Right forelimb (tissue), 1 donor: ENCODE measurements at regions not wholly inside any gene's neighbourhood (a gene's known extent, or its start where the extent isn't known, plus 50 kb on each side); places are given as distances from the start of the nearest gene placed in this dataset.
"Not testable (repeated sequence)": the region's sequence is repeated elsewhere in the genome, so short reads cannot be mapped to it uniquely, and the experiment has no call there.

Experiments used
- DNase-seq: peaks from one replicate; pipeline ENCODE4 v3.0.0-alpha.2; 2018

DNA sequence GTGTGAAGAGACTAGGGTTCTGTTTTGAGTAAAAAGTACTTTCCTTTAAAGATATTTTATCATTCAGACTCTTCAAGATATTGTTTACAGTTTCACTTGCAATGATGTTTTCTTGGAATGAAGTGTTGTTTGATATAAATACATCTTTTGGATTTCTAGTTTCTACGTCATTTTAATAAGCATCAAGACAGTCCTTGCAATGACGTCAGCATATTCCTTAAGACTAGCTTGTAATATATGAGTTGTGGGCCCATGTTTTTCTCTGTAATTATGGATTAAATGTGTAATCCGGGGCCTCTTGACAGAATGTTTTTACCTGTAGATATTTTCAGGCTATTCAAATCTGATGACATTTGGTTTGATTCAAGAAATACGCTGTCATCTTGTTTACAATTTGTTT is 66.1 kb downstream of the RBMX2 start:
- DNase-seq, result no peak

DNA sequence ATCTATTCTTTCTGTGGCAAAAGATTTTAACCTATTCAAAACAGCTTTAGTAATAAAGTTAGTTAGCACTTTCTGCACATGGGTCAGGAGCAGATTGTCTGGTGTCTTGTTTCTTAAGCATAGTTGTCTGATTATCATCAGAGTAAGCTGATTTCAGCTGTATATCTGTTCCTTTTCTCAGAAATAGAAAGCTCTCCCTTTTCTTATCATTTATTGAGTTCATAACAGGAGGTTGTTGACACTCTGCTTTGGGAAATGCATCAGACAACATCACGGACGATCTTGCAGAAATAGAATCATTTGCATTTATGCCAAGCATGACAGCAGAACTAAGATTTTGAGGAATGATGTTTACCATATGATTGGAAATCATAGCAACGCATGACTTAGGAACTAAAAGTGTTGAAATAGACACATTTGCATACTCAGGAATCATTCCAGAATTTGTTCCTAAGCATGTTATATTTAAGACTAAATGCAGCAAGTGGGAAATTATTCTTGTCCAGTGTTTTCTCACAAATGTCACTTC is 66.7 kb downstream of the RBMX2 start:
- no peak for DNase-seq

DNA sequence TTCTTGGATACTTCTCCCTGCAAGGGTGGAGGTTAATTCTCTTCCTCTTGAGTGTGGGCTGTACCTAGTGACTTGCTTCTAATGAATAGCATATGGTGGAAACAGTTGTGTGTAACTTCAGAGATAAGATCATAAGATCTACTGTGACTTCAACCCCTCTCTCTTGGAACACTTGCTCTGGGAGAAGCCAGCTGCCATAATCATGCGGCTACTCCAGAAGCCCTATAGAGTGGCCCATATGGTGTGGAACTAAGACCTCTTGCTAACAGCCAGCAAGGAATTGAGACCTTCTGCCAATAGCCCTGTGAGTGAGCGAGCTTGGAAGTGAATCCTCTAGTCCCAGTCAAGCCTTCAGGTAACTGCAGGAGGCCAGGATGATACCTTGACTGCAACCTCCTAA is 81.1 kb downstream of the RBMX2 start:
- DNase-seq, result no peak

DNA sequence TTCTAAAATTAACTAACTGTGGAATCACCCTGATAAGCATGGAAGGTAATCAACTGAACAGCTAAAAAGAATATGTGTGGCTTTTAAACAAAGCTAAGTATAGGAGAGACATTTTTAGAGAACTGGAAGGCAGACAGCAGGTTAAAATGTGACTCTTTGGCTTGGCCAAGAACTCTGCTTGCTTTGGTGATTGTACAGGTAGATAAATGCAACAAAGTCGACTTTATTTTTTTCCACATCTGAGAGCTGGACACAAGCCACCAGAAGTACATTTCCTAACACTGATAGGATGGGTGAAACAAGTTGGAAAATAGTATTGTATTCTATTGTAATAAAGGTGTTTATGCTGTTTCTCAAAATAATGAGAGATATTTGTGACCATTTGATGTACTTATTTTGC is 84.1 kb downstream of the RBMX2 start:
- no peak for DNase-seq

DNA sequence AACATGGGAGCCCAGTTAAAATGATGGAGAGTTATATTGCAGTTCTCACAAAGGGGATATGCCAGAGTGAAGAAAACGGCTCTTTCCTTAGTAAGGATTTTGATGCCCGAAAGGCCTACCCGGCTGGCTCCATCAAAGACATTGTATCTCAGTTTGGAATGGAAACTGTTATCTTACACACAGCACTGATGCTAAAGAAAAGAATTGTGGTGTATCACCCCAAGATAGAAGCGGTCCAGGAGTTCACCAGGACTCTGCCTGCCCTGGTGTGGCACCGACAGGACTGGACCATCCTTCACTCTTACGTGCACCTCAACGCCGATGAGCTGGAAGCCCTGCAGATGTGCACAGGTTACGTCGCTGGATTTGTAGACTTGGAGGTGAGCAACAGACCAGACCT is 93.7 kb downstream of the RBMX2 start:
- not testable (repeated sequence) for DNase-seq

DNA sequence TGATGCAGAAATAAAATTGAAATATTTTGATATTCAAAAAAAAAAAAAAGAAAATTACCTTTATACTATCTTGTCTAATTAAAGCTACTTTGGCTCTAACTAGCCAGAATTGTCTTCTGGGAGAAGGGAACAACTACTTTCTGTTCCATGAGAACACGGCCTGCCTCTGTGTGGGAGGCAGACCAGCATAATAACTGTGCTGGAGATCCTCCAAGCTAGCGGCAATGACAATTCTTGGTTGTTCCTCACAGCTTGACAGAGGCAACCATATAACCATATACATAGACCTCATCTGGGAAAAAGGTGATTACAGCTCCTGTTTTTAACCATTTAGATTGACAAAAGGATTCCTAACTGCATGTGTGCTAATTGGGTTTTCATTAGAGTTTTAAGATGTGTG is 95.7 kb downstream of the RBMX2 start:
- no peak for DNase-seq

DNA sequence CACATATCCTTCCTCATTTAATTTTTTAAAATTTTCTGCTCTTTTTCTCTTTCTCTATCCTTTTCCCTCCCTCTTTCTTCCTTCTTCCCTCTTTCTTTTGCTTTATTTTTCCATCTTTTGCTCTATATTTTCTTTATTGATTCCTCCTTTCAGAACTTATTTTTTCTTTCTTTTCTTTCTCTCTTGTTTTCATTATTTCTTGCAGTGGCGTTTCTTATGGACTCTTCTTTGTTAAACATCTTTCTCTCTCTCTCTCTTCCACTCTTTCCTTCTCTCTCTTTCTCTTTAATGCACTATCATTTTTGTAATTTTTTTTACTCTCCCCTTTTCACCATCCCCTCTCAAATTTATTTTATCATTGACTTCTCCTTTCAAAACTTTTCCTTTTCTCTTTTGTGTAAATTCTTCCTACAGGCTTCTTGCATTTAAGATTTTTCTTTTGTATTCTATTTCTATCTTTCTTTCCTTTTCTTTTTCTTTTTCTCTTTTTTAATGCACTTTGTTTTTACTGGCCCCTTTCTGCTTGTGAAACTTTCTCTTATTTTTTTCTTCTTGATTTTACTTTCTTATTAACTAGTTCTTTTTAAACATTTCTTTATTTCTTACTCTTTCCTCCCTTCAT is 97.0 kb downstream of the RBMX2 start:
- no peak for DNase-seq

DNA sequence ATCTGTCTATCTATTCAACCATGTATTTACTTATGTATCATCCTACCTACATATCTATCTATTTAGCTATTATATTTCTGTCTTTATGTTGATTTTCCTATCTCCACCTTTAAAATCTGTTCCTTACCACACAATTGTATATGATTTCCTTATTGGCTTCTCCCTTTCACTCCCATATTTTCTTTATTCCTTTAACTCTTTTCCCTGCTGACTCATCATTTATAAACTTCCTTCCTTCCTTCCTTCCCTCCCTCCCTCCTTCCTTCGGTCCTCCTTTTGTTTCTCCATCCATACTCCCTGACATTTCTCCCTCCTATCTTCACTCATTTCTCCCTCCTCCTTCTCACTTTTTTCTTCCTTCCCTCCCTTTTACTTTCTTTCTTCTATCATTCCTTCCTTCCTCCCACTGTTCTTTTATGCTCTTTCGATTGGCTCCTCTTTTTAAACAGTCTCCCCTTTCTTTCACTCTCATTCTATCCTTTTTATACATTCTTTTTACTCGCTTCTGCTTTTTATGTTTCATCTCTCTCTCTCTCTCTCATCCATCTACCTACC is 100.3 kb downstream of the RBMX2 start:
- DNase-seq, result no peak

DNA sequence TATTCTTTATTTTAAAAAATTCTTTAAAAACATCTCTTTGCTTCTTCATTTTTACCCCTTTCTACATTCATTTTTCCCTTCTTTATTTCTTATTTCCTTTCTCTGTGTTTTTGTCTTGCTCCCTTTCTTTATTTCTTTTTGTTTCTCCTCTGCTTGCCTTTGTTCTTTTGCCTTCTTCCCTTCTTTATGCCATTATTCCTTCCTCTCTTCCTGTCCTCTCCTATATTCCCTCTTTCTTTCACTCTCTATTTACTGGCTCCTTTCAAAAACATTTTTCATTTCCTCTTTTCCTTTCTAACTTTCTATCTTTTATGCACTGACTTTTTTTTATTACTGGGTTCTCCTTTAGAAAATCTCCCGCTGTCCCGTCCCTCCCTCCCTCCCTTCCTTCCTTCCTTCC is 102.2 kb downstream of the RBMX2 start:
- DNase-seq, result no peak

DNA sequence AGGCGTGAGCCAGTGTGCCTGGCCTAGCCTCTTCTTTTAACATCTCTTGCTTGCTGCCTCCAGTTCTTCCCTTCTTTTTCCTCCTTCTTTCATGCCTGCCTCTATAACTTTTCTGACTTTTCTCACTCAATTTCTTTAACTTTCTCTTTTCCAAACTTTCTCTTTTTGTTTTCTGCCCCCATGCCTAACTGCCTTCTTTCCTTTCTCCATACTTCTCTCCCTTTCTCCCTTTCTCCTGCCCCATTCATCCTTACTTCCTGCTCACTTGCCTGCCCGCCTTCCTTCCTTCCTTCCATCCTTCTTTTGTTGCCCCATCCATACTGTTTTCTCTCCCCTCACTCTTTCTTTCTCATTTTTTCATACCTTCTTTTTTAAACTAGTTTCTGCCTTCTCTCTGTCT is 105.2 kb downstream of the RBMX2 start:
- no peak for DNase-seq

DNA sequence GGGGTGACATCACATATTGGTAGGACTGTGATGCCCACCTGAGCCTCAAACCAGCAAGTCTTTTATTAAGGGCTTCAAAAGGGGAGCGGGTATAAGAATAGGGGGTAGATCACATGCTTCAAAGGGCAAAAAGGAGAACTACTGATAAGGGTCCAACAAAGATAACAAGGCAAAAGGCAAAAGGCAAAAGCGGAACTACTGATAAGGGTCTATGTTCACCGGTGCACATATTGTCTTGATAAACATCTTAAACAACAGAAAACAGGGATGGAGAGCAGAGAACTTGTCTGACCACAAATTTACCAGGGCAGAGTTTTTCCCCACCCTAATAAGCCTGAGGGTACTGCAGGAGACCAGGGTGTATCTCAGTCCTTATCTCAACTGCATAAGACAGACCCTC is 110.7 kb downstream of the RBMX2 start:
- DNase-seq, result not testable (repeated sequence)

DNA sequence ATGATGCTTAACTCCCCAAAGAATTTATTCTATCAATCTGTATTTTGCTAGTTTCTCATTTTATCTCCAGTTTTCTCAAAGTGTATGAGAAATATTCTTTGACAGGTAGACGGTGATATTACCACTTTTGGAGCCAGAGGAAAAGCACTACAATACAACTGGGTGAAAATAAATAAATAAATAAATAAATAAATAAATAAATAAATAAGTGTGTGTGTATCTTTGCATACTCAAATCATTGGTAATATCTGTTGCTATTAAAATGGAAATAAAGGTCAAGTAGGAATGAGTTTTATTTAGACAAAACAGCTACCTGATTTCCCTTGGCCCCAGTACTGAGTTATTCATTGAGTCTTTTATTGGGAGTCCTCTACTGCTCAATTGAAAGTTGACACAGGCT is 114.3 kb downstream of the RBMX2 start:
- DNase-seq, result no peak

DNA sequence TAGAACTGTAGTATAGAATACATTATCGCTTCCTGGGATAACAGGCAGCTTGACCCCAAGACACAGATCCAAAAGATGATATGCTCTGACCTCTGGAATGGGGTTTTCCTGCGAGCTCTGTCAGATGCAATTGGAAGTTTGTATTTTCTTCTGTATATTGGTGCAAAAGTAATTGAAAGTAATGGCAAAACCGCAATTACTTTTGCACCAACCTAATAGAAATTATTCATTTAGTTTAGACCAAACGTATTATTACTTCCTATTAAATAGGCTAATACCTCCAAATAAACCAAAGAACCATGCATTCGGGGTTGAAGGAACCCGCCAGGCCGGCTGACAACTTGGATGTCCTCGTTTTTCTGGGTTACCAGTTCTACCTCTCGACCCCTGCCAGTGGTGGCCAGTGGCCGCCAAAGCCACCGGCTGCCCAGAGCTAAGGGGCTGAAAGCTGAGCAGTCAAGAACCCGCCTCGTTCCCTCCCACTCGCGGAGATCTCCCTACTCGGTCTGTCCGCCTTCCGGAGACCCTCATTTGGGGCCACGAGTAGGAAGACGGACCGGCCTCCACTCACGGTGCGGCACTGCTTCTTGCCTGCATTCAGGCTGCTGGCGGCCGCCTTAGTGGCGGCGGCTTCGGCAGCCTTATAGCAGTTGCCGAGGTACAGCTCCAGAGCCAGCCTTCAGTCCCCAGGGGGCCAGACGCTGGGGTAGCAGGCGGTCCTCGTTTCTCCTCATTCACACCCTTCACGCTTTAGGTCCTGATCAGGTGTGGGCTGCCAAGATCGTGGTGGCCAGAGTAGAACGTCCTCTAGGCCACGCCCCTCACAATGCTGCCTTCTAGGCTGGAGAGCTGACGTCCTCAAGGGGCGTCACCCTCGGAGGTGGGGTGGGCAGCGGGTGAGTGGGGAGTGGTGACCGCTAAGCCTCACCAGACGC is 121.9 kb downstream of the RBMX2 start:
- peak; percentile 46 for DNase-seq

DNA sequence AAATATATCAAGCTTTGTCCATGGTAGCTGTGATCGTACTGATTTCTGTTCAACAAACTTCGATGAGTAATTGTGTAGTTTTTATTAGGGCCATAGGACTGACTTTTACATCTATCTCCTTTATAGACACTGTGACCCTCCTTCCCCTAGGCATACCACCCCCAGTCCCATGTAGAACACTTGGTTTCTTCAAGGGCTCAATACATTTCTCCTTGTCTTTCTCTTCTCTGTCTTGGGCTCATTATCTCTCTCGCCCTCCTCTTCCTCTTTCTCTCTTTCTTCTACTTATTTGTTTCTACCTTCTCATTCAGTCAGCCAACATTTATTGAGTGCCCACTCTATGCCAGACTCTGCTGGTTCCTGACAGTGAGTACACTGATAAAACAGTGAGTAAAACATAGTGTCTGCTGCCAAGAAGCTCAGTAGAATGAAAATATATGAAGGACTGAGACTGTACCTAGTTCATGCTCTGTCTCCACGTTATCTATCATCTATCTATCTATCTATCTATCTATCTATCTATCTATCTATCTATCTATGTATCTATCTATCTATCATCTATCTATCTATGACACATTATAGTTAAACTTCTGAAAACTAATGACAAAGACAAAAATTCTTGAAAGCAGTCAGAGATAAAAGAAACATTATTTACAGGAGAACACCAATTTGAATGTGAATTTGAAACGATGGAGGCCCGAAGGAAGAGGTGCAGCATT is 122.8 kb downstream of the RBMX2 start:
- no peak for DNase-seq

DNA sequence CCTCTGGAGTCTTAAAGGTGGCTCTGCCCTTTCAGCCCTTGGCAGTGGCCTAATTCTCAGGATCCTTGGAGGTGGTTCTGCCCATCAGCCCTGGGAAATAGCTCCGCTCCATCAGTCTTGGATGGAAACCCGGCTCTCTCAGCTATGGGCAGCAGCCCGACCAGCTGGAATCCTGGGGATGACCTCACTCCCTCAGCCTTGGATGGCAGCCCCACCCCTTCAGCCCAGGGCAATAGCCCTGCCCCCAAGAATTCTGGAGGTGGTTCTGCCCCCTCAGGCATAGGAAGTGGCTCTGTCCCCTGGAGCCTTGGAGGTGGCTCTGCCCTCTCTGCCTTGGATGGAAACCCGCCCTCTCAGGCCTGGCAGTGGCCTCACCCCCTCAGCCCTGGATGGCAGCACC is 127.7 kb downstream of the RBMX2 start:
- no peak for DNase-seq

DNA sequence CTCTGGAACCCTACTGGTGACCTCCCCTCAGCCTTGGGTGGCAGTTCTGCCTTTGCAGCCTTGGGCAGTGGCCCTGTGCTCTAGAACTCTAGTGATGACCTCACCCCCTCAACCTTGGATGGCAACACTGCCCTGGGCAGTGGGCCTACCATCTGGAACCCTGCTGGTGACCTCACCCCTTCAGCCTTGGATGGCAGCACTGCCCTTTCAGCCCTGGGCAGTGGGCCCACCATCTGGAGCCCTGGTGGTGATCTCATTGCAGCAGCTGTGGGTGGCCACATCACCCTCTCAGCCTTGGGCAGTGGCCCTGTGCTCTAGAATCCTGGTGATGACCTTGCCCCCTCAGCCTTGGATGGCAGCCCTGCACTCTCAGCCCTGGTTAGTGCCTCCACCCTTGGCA is 129.3 kb downstream of the RBMX2 start:
- DNase-seq, result no peak

DNA sequence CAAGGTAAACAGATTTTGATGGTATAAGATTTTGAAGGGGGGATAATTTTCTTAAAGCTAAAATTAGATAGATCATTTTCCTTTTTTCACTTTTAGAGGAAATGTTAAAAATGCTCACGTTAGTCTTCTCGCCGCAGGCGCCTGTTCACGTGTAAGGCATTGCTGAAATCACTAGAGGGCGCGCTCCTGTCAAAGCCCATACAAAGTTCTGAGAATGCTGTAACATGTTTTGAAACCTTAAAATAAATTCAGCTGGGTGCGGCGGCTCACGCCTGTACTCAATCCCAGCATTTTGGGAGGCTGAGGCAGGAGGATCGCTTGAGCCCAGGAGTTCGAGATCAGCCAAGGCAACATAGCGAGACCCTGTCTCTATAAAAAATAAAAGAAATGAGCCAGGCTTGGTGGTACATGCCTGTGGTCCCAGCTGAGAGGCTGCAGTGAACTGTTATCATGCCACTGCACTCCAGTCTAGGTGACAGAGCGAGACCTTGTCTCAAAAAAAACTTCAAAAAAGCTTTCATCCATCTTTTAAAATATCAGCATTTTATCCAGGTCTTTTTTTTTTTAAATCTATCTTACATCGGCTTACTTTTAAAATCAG is 138.0 kb downstream of the RBMX2 start:
- no peak for DNase-seq

DNA sequence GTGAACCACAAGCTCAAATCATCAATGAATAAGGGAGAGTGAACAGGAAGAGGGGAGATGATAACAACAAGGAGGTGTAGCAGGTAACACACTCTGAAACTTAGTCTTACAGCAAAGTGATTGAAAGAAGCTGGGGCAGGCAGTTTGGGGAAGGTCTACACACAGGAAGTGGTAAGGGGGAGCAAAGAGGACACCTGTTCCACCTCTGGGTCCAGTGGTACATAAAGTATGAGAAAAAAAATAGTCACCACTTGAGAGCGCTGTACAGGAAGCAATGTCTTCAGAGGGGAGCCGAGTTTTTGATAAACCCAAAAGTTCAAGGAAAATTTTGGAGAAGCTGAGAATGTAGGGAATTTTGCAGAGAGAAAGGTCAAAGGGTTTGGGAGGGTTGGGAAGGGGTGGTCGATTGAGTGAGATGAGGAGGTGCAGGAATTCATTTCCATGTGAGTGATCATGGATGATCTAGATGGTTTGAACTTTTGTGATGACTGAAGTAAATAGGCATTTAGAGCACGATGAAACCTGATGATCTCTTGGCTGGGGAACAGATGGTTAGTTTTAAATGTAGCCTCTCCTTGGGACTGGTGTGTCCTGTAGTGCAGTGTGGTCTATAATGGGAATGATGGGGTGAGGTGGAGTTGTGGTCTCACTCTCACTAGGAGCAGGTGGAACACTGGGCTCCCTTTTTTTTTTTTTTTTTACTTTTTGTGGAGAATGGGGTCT is 142.0 kb downstream of the RBMX2 start:
- DNase-seq, result no peak

DNA sequence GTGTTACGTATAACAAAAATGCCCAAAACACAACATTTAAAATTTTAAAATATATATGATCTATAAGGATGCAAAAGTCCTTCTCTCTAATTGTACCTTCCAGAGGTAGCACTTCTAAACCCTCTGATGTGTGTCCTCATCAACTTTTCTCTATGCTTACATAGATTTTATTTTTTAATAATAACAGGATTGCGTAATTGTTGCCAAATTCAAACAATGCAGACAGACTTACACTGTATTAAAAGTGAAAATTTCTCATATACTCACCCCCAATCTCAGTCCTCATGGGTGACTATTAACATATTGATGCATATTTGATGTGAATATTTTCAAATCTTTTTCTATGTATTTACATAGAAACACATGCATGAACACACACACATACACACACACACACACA is 144.0 kb downstream of the RBMX2 start:
- DNase-seq, result no peak

DNA sequence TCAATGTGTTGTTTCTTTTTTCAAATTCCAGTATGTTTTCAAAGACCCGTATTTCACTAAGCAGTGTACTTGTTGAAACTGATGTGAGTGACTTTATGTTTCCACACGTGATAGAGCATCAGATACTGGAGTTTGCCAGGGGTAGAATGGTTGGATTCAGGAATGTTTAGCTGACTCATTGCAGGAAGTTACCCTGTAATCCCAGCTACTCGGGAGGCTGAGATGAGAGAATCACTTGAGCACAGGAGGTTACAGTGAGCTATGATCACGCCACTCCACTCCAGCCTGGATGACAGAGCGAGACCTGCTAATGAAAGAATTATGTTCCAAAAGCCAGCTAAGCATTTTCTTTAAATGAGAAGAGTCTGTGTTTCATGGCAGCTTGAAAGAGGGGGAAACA is 147.6 kb downstream of the RBMX2 start:
- DNase-seq, result not testable (repeated sequence)

DNA sequence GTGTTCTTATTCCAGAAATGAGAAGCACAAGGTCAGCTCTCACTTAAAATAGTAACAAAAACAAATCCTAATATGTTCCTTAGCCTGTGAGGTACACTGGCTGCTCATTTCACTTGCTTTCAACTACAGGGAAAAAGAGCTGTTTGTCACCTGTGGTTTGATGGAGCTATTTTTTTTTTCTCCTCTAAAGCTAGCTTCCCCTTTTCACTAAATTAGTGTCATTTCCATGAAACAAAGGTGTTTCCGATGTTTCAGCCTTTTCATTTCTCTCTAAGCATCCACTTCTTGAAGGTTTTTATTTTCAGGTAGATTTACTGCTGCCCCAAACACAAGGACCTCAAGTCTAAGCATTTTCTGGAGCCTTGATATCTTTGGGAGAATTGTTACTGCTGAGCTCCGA is 148.6 kb downstream of the RBMX2 start:
- DNase-seq, result no peak

DNA sequence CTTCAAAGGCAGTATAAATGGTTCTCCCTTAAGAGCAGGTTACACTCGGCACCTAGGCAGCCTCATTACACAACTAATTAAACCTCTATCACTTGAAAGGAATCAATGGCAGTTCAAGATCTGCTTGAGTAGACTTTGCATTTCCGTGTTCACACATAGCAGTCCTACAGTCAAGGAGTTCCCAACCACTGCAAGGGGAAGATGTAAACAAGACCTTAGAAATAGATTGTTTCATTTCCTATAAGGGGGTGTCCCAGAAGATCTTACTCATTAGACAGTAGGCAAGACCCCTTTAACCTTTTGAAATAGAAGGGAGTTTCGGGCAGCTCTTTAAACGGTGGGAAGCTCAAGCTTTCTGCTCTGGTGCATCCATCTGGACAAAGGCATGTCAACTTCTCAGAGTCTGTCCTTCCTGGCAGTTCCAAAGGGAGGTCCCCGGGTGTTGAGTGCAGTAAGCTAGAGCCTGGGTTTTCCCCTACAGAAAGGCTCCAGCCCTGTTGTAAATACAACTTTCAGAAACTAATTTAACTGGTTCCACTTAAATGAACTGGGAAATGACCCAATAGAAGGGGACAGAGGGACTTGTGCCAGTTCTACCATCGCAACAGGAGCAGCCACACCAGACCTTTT is 150.8 kb downstream of the RBMX2 start:
- DNase-seq, result no peak
